Sciatic nerve (tissue), 2 donors: ENCODE measurements at regions not wholly inside any gene's neighbourhood (a gene's known extent, or its start where the extent isn't known, plus 50 kb on each side); places are given as distances from the start of the nearest gene placed in this dataset.
"Not testable (repeated sequence)": the region's sequence is repeated elsewhere in the genome, so short reads cannot be mapped to it uniquely, and the experiment has no call there.

Experiments used
- ATAC-seq: fragments of 200-7000 bp; cut with Tn5 transposase; one replicate; pipeline ENCODE4 v1.9.1; 2020; ENCODE audit warnings: mild to moderate bottlenecking, moderate library complexity
- DNase-seq: peaks from one replicate; pipeline ENCODE4 v3.0.0-alpha.2; 2020; ENCODE audit warnings: low spot score
- intact Hi-C: fragments of 100-400 bp; cut with DNase I; formaldehyde crosslinking; loops from one replicate; pipeline ENCODE4 v1.14.2; 2022
- donor health status: DM: no; HTN: no; CAD: no.
- donor health status: DM: no; HTN: no; CAD: no.

GRCh38 chr17:5971969-5972368, 98.2 kb upstream of the WSCD1 start:
- DNase-seq, result no peak
- intact Hi-C loops, result no loop called here
- ATAC-seq, result no peak

GRCh38 chr17:5973410-5973809, 96.8 kb upstream of the WSCD1 start:
- intact Hi-C loops, result no loop called here
- DNase-seq, result no peak

GRCh38 chr17:5975661-5976060, 94.5 kb upstream of the WSCD1 start:
- intact Hi-C loops, result no loop called here
- no peak for ATAC-seq
- DNase-seq, result no peak

More at GRCh38 chr17:5973410-5973809, 96.8 kb upstream of the WSCD1 start:
- ATAC-seq, result no peak

- intact Hi-C loops, result no loop called here
- DNase-seq, result no peak
- no peak for ATAC-seq
These were observed 93.9 kb upstream of the WSCD1 start for GRCh38 chr17:5976251-5976650.

GRCh38 chr17:5978496-5978895, 91.7 kb upstream of the WSCD1 start:
- ATAC-seq (no peak), DNase-seq (no peak)
- intact Hi-C loops, result no loop called here

GRCh38 chr17:5980941-5981340, 89.2 kb upstream of the WSCD1 start:
- intact Hi-C loops, result no loop called here
- DNase-seq (no peak), ATAC-seq (no peak)

- ATAC-seq (no peak), DNase-seq (no peak)
- intact Hi-C loops, result no loop called here
These were observed 83.5 kb upstream of the WSCD1 start for GRCh38 chr17:5986644-5987043.

GRCh38 chr17:6000426-6000825, 69.8 kb upstream of the WSCD1 start:
- intact Hi-C loops, result no loop called here
- ATAC-seq (no peak), DNase-seq (no peak)

- ATAC-seq, intact Hi-C loops, DNase-seq: not testable (repeated sequence)
These were observed 67.0 kb upstream of the WSCD1 start for GRCh38 chr17:6003221-6003620.

- no peak for DNase-seq
- intact Hi-C loops, result no loop called here
- no peak for ATAC-seq
These were observed 64.2 kb upstream of the WSCD1 start for GRCh38 chr17:6005939-6006338.

- ATAC-seq, result no peak
These were observed 59.0 kb upstream of the WSCD1 start for GRCh38 chr17:6011206-6011605.

GRCh38 chr17:6018788-6019187, 51.4 kb upstream of the WSCD1 start:
- ATAC-seq, result no peak
- intact Hi-C loops, result no loop called here
- no peak for DNase-seq

More at GRCh38 chr17:6011206-6011605, 59.0 kb upstream of the WSCD1 start:
- DNase-seq, result no peak
- intact Hi-C loops, result no loop called here

- intact Hi-C loops, result no loop called here
- ATAC-seq (no peak), DNase-seq (no peak)
These were observed 50.2 kb upstream of the WSCD1 start for GRCh38 chr17:6019959-6020358.

GRCh38 chr17:6020376-6021010, 49.7 kb upstream of the WSCD1 start:
- intact Hi-C loops, result no loop called here
- no peak for DNase-seq
- ATAC-seq, result no peak
